ENCODE measurements at regions not wholly inside any gene's neighbourhood (a gene's known extent, or its start where the extent isn't known, plus 50 kb on each side); places are given as distances from the start of the nearest gene placed in this dataset.
A peak's percentile ranks its signal among the peaks of the same experiment; 100 is the strongest.

DNA sequence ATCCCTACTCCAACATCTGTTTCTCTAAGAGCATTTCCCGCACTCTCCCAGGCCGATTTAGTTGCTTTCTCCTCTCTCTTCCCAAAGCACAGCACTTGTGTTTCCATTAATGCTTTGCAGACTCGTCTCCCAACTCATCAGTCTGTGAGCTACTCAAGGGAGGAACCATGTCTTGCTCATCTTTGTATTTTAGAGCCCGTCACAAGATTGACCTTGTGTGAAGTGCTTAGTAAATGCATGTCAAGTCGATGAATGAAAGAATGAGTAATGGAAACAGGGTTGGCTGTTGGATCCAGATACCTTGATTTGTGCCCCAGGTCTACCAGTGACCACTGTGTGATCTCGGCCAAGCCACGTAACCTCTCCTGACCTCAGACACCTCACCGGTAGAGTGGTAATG lies 99.3 kb downstream of the KLF4 start:
- Histone ChIP-seq H3K4me3 (ENCODE audit: low read depth, low read length) (no peak overlapping the region), H3K9me3 (no peaks in the 10 kb centered on the region), H3K27me3 (replicated peaks; ENCODE audit: control insufficient read depth, insufficient read depth, low read length) (no peaks in the 10 kb centered on the region), H3K36me3 (ENCODE audit: control insufficient read depth, insufficient read depth, low read length) (no peaks in the 10 kb centered on the region), H3K4me1 (peaks cover 22% of the 10 kb centered on the region)
- intact Hi-C loops (cut with micrococcal nuclease; ENCODE audit: unreplicated experiment), result no loop called here
- Mint-ChIP-seq H3K27ac (ENCODE audit: unreplicated experiment) (peak overlapping the region; percentile 61), H3K27me3 (ENCODE audit: insufficient read depth, unreplicated experiment) (no peaks in the 10 kb centered on the region), H3K4me3 (ENCODE audit: unreplicated experiment) (no peak overlapping the region), H3K36me3 (ENCODE audit: insufficient read depth, unreplicated experiment) (no peaks in the 10 kb centered on the region), H3K9me3 (ENCODE audit: unreplicated experiment) (peaks cover 11% of the 10 kb centered on the region), H3K4me1 (ENCODE audit: low read depth, unreplicated experiment) (peaks cover 12% of the 10 kb centered on the region)
- BruUV-seq (replicated peaks), result no TSS peak
- ChIA-PET POLR2A (no interaction called here), CTCF (no interaction called here)
- TF ChIP-seq, protein P1, sequence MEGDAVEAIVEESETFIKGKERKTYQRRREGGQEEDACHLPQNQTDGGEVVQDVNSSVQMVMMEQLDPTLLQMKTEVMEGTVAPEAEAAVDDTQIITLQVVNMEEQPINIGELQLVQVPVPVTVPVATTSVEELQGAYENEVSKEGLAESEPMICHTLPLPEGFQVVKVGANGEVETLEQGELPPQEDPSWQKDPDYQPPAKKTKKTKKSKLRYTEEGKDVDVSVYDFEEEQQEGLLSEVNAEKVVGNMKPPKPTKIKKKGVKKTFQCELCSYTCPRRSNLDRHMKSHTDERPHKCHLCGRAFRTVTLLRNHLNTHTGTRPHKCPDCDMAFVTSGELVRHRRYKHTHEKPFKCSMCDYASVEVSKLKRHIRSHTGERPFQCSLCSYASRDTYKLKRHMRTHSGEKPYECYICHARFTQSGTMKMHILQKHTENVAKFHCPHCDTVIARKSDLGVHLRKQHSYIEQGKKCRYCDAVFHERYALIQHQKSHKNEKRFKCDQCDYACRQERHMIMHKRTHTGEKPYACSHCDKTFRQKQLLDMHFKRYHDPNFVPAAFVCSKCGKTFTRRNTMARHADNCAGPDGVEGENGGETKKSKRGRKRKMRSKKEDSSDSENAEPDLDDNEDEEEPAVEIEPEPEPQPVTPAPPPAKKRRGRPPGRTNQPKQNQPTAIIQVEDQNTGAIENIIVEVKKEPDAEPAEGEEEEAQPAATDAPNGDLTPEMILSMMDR (IDR thresholded peaks at IDR 0.05; ENCODE audit: insufficient read depth in 1 of 2, low read depth in 1 of 2, low read length in 1 of 2, severe bottlenecking in 1 of 2, unreplicated experiment in 1 of 2), result no peak
- no peak for DNase-seq

DNA sequence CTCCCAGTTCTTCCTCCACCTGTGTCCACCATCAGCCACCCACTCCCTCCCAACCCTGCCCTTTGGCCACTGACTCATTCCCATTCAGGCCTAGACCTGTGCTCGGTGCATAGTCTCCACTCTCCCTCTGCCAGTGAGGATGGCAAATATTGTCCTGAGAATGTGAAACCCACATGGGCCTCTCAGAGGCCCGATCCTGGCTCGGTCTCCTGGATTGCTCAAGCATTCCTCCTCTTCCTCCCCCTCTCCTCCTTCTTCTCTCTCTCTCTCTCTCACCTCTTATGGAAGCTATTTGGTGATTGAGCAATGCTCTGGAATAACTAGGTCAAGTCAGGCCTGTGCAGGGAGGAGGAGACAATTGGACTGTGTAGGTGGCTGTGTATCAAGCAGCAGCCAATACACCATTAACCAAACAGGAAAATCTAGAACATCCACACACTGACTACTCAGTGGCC lies 99.9 kb downstream of the KLF4 start:
- peak; percentile 69 to 90 for DNase-seq
- H3K36me3 Mint-ChIP-seq (ENCODE audit: insufficient read depth, unreplicated experiment), result no peaks in the 10 kb centered on the region
- Histone ChIP-seq H3K36me3 (ENCODE audit: control insufficient read depth, insufficient read depth, low read length) (no peaks in the 10 kb centered on the region), H3K4me3 (ENCODE audit: low read depth, low read length) (no peak overlapping the region), H3K27me3 (replicated peaks; ENCODE audit: control insufficient read depth, insufficient read depth, low read length) (no peaks in the 10 kb centered on the region), H3K4me1 (peaks cover 22% of the 10 kb centered on the region), H3K9me3 (no peaks in the 10 kb centered on the region)
- peaks cover 12% of the 10 kb centered on the region for H3K4me1 Mint-ChIP-seq (ENCODE audit: low read depth, unreplicated experiment)
- intact Hi-C loops (cut with micrococcal nuclease; ENCODE audit: unreplicated experiment), result loop anchor here (2.0 kb wide), 1 partner anchor 21 kb away; no protein-coding TSS in a partner anchor
- H3K9me3 Mint-ChIP-seq (ENCODE audit: unreplicated experiment), result peaks cover 11% of the 10 kb centered on the region
- H3K4me3 Mint-ChIP-seq (ENCODE audit: unreplicated experiment), result no peak overlapping the region
- H3K27ac Mint-ChIP-seq (ENCODE audit: unreplicated experiment), result peak overlapping the region; percentile 61
- ChIA-PET POLR2A (no interaction called here), CTCF (no interaction called here)
- BruUV-seq (replicated peaks), result no TSS peak
- TF ChIP-seq, protein P1 (IDR thresholded peaks at IDR 0.05; ENCODE audit: insufficient read depth in 1 of 2, low read depth in 1 of 2, low read length in 1 of 2, severe bottlenecking in 1 of 2, unreplicated experiment in 1 of 2), result no peak
- H3K27me3 Mint-ChIP-seq (ENCODE audit: insufficient read depth, unreplicated experiment), result no peaks in the 10 kb centered on the region

DNA sequence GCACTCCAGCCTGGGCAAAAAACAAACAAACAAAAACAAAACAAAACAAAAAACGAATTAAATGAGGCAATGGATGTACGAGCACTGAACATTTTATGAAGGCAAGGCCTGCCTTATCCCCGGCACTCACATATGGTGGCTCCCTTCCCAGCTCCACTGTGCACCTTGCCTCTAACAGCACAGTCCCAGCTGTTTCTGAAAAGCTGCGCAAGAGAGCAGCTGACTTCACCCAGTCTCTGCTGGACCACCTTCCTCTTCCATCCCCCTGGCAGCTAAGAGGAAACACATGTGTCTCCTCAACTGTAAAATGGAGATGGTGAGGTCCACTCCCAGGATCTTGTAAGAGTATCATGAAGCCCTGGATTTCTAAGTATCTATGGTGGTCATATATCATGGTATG lies 100.7 kb downstream of the KLF4 start:
- TF ChIP-seq, protein P1 (IDR thresholded peaks at IDR 0.05; ENCODE audit: insufficient read depth in 1 of 2, low read depth in 1 of 2, low read length in 1 of 2, severe bottlenecking in 1 of 2, unreplicated experiment in 1 of 2), result no peak
- H3K4me3 Mint-ChIP-seq (ENCODE audit: unreplicated experiment), result no peak overlapping the region
- no peaks in the 10 kb centered on the region for H3K27me3 Mint-ChIP-seq (ENCODE audit: insufficient read depth, unreplicated experiment)
- peaks cover 11% of the 10 kb centered on the region for H3K9me3 Mint-ChIP-seq (ENCODE audit: unreplicated experiment)
- H3K9me3 ChIP-seq, result no peaks in the 10 kb centered on the region
- peaks cover 12% of the 10 kb centered on the region for H3K4me1 Mint-ChIP-seq (ENCODE audit: low read depth, unreplicated experiment)
- H3K27ac Mint-ChIP-seq (ENCODE audit: unreplicated experiment), result no peak overlapping the region
- ChIA-PET CTCF (no interaction called here), POLR2A (no interaction called here)
- no peak for DNase-seq
- no peaks in the 10 kb centered on the region for H3K36me3 ChIP-seq (ENCODE audit: control insufficient read depth, insufficient read depth, low read length)
- no peak overlapping the region for H3K4me3 ChIP-seq (ENCODE audit: low read depth, low read length)
- no peaks in the 10 kb centered on the region for H3K27me3 ChIP-seq (replicated peaks; ENCODE audit: control insufficient read depth, insufficient read depth, low read length)
- no TSS peak for BruUV-seq (replicated peaks)
- H3K4me1 ChIP-seq, result peaks cover 22% of the 10 kb centered on the region
- intact Hi-C loops (cut with micrococcal nuclease; ENCODE audit: unreplicated experiment), result loop anchor here (2.0 kb wide), 1 partner anchor 20 kb away; no protein-coding TSS in a partner anchor
- no peaks in the 10 kb centered on the region for H3K36me3 Mint-ChIP-seq (ENCODE audit: insufficient read depth, unreplicated experiment)

All from Caco-2 (cell line).